Trophoblast cell (in vitro differentiated cells and primary cell): ENCODE measurements at regions not wholly inside any gene's neighbourhood (a gene's known extent, or its start where the extent isn't known, plus 50 kb on each side); places are given as distances from the start of the nearest gene placed in this dataset.

ENCODE experiments used
- DNase-seq, 2 donors: peaks; one replicate each; pipeline ENCODE4 v3.0.0-alpha.2; 2016
- H2AFZ ChIP-seq: 2 replicates; pipeline ENCODE4 v1.6.1; 2013; ENCODE audit warnings: low read length, moderate library complexity, mild to moderate bottlenecking; ENCODE audit not compliant: insufficient read depth, poor library complexity
- H2AK5ac ChIP-seq: 2 replicates; pipeline ENCODE4 v1.6.1; 2013; ENCODE audit warnings: mild to moderate bottlenecking, low read length
- H2BK120ac ChIP-seq: 2 replicates; pipeline ENCODE4 v1.6.1; 2013; ENCODE audit warnings: low read length, mild to moderate bottlenecking, moderate library complexity; ENCODE audit not compliant: insufficient read depth, poor library complexity
- H2BK12ac ChIP-seq: 2 replicates; pipeline ENCODE4 v1.6.1; 2013; ENCODE audit warnings: mild to moderate bottlenecking, low read length, moderate library complexity
- H2BK5ac ChIP-seq: 2 replicates; pipeline ENCODE4 v1.6.1; 2013; ENCODE audit warnings: low read length, low read depth, moderate library complexity, mild to moderate bottlenecking; ENCODE audit not compliant: poor library complexity
- H3K14ac ChIP-seq: 2 replicates; pipeline ENCODE4 v1.6.1; 2013; ENCODE audit warnings: mild to moderate bottlenecking, low read length
- H3K18ac ChIP-seq: 2 replicates; pipeline ENCODE4 v1.6.1; 2013; ENCODE audit warnings: mild to moderate bottlenecking, low read length
- H3K23ac ChIP-seq: 2 replicates; pipeline ENCODE4 v1.6.1; 2013; ENCODE audit warnings: low read length
- H3K27ac ChIP-seq: 2 replicates; pipeline ENCODE4 v1.5.1; 2013; ENCODE audit warnings: low read depth, mild to moderate bottlenecking, inconsistent platforms, low read length, moderate library complexity
- H3K27me3 ChIP-seq: 2 replicates; pipeline ENCODE4 v1.6.1; 2013; ENCODE audit warnings: inconsistent platforms, mild to moderate bottlenecking, low read length, moderate library complexity; ENCODE audit not compliant: insufficient read depth
- H3K36me3 ChIP-seq, 2 experiments: 1 replicate in 1 of 2; 2 replicates in 1 of 2; pipeline ENCODE4 v1.6.1; 2013; ENCODE audit warnings: low read length in 2 of 2, mild to moderate bottlenecking in 2 of 2, moderate library complexity in 1 of 2; ENCODE audit not compliant: insufficient read depth in 2 of 2, control insufficient read depth in 1 of 2
- H3K4ac ChIP-seq: 2 replicates; pipeline ENCODE4 v1.6.1; 2013; ENCODE audit warnings: low read depth, mild to moderate bottlenecking, low read length, moderate library complexity
- H3K4me1 ChIP-seq, 2 experiments: 1 replicate in 1 of 2; 2 replicates in 1 of 2; pipeline ENCODE4 v1.6.1; 2013; ENCODE audit warnings: low read length in 2 of 2, mild to moderate bottlenecking in 2 of 2, moderate library complexity in 1 of 2; ENCODE audit not compliant: insufficient read depth in 2 of 2, control insufficient read depth in 1 of 2
- H3K4me2 ChIP-seq: 2 replicates; pipeline ENCODE4 v1.6.1; 2013; ENCODE audit warnings: inconsistent platforms, mild to moderate bottlenecking, low read length, moderate library complexity
- H3K4me3 ChIP-seq: 2 replicates; pipeline ENCODE4 v1.5.1; 2013; ENCODE audit warnings: mild to moderate bottlenecking, low read depth, low read length, inconsistent platforms
- H3K79me1 ChIP-seq: one replicate; pipeline ENCODE4 v1.6.1; 2013; ENCODE audit warnings: low read length
- H3K79me2 ChIP-seq: 2 replicates; pipeline ENCODE4 v1.6.1; 2013; ENCODE audit warnings: low read length, mild to moderate bottlenecking; ENCODE audit not compliant: control insufficient read depth, insufficient read depth, poor library complexity
- H3K9ac ChIP-seq: 2 replicates; pipeline ENCODE4 v1.6.1; 2013; ENCODE audit warnings: mild to moderate bottlenecking, low read length
- H3K9me3 ChIP-seq: 2 replicates; pipeline ENCODE4 v1.6.1; 2013; ENCODE audit warnings: low read depth, mild to moderate bottlenecking, control low read depth, inconsistent platforms, low read length; ENCODE audit not compliant: insufficient read depth
- H4K12ac ChIP-seq: 2 replicates; pipeline ENCODE4 v1.6.1; 2013; ENCODE audit warnings: low read depth, mild to moderate bottlenecking, low read length, moderate library complexity
- H4K8ac ChIP-seq: 2 replicates; pipeline ENCODE4 v1.6.1; 2013; ENCODE audit warnings: low read depth, mild to moderate bottlenecking, low read length, moderate library complexity
- H4K91ac ChIP-seq: one replicate; pipeline ENCODE4 v1.6.1; 2013; ENCODE audit warnings: low read depth, mild to moderate bottlenecking, low read length, moderate library complexity
- WGBS: extraction: QIAGEN DNeasy Blood & Tissue Kit; methylation state at CpG from one replicate; pipeline ENCODE4 v1.1.7; 2013; ENCODE audit warnings: missing lambda C conversion rate; ENCODE audit not compliant: insufficient read length, insufficient coverage; ENCODE audit errors: extremely low coverage; 5-methylcytosine and 5-hydroxymethylcytosine counted together

DNA sequence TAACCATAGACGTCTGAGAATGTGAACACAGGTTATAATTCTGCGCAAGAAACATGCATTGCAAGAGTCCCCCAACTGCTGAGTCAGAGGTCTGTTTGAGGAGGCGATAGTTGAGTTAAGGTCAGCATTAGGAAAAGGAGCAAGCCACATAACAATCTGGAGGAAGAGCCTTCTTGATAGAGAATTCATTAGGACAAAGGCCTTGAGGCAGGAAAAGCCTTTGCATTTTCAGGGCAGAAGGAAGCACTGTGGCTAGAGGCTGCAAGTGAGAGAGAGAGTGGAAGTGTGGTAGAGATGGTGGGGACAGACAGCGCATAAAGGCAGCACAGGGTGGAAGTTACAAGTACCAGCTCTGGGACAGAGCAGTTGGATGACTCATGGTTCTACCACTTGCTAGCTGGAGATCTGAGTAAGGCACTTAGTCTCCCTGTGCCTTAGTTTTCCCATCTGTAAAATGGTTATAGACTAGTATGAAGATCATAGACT lies 125.8 kb upstream of the LNX1 start:
- Histone ChIP-seq H3K27me3 (no peaks in the 10 kb centered on the region), H2BK12ac (no peak overlapping the region), H4K8ac (no peak overlapping the region), H3K27ac (no peak overlapping the region), H2BK5ac (no peak overlapping the region), H3K79me2 (no peaks in the 10 kb centered on the region), H4K91ac (no peak overlapping the region), H3K23ac (no peak overlapping the region), H3K36me3 (no peaks in the 10 kb centered on the region), H3K4me1 (peaks cover 2 to 3% of the 10 kb centered on the region in 2 experiments), H3K4ac (no peak overlapping the region), H3K4me2 (no peak overlapping the region), H3K79me1 (no peaks in the 10 kb centered on the region), H4K12ac (no peak overlapping the region), H2BK120ac (no peak overlapping the region), H2AFZ (no peak overlapping the region), H3K14ac (no peak overlapping the region), H3K9me3 (no peaks in the 10 kb centered on the region), H3K9ac (no peak overlapping the region), H2AK5ac (no peak overlapping the region), H3K4me3 (no peak overlapping the region), H3K18ac (no peak overlapping the region)
- DNase-seq = no peak
- no CpG with 5 or more reads among the region's 4 CpGs for WGBS

DNA sequence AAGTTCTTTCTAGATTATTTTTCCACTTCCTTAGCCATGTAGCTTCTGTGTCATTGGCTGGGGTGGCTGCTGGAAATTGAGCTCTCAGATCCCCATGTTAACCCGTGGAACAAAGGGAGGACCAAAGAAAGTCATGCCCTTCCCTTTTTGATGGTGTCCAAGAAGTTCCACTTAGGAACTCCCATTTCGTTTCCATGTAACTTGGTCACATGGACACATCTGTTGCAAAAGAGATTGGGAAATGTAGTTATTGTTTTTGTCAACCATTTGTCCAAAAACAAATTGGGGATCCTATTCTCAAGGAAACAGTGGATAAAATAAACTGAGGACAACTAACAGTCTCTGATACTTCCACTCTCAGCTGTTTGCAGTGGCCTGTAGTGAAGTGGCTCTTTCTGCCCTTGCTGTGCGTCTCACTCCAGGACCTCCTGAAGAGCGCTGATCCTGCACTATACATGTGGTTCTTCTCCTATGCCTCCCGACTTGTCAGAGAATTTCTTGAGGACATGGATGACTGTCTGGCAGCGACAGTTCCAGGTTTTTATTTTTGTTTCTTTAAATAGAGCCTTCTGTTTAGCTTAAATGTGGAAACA lies 125.3 kb upstream of the LNX1 start:
- no peak for DNase-seq
- H2AFZ ChIP-seq = no peak overlapping the region
- WGBS = no CpG with 5 or more reads among the region's 6 CpGs
- no peaks in the 10 kb centered on the region for H3K9me3 ChIP-seq
- H3K27me3 ChIP-seq = no peaks in the 10 kb centered on the region
- H4K91ac ChIP-seq = no peak overlapping the region
- H3K14ac ChIP-seq = no peak overlapping the region
- no peaks in the 10 kb centered on the region for H3K36me3 ChIP-seq
- no peak overlapping the region for H3K18ac ChIP-seq
- H4K8ac ChIP-seq = no peak overlapping the region
- H2BK12ac ChIP-seq = no peak overlapping the region
- no peak overlapping the region for H2BK5ac ChIP-seq
- no peak overlapping the region for H2BK120ac ChIP-seq
- H3K79me1 ChIP-seq = no peaks in the 10 kb centered on the region
- no peak overlapping the region for H3K23ac ChIP-seq
- no peak overlapping the region for H2AK5ac ChIP-seq
- no peak overlapping the region for H4K12ac ChIP-seq
- no peak overlapping the region for H3K9ac ChIP-seq
- H3K79me2 ChIP-seq = no peaks in the 10 kb centered on the region
- H3K4me2 ChIP-seq = no peak overlapping the region
- H3K4me3 ChIP-seq = no peak overlapping the region
- peaks cover 2 to 3% of the 10 kb centered on the region in 2 experiments for H3K4me1 ChIP-seq
- no peak overlapping the region for H3K27ac ChIP-seq
- no peak overlapping the region for H3K4ac ChIP-seq

DNA sequence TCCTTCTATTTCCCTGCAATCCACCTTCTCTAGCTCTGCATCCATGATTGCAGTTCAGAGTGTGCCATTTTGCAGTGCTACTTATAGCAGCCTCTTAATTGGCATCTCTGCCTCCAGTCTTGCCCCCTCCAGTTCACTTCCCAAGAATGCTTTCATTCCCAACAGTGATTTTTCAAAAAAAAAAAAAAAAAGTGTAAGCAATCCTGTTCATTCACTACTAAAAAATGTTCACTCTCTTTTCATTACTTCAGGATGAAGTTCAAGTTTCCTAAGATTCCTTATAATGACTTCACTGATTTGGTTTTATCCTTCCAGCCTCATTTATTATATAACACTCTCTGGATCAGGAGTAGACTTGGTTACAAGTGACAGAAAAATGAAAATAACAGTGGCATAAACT lies 124.7 kb upstream of the LNX1 start:
- no peak overlapping the region for H2BK12ac ChIP-seq
- DNase-seq = no peak
- H3K27ac ChIP-seq = no peak overlapping the region
- H3K14ac ChIP-seq = no peak overlapping the region
- H4K91ac ChIP-seq = no peak overlapping the region
- no peak overlapping the region for H2AK5ac ChIP-seq
- H2BK5ac ChIP-seq = no peak overlapping the region
- H2AFZ ChIP-seq = no peak overlapping the region
- H3K4me1 ChIP-seq = peaks cover 2 to 3% of the 10 kb centered on the region in 2 experiments
- H4K8ac ChIP-seq = no peak overlapping the region
- H3K4me3 ChIP-seq = no peak overlapping the region
- no peak overlapping the region for H2BK120ac ChIP-seq
- no peak overlapping the region for H3K4me2 ChIP-seq
- no peak overlapping the region for H3K23ac ChIP-seq
- no peak overlapping the region for H3K4ac ChIP-seq
- H3K79me2 ChIP-seq = no peaks in the 10 kb centered on the region
- no peaks in the 10 kb centered on the region for H3K36me3 ChIP-seq
- no peaks in the 10 kb centered on the region for H3K9me3 ChIP-seq
- H4K12ac ChIP-seq = no peak overlapping the region
- H3K9ac ChIP-seq = no peak overlapping the region
- H3K18ac ChIP-seq = no peak overlapping the region
- no peaks in the 10 kb centered on the region for H3K27me3 ChIP-seq
- no peaks in the 10 kb centered on the region for H3K79me1 ChIP-seq

DNA sequence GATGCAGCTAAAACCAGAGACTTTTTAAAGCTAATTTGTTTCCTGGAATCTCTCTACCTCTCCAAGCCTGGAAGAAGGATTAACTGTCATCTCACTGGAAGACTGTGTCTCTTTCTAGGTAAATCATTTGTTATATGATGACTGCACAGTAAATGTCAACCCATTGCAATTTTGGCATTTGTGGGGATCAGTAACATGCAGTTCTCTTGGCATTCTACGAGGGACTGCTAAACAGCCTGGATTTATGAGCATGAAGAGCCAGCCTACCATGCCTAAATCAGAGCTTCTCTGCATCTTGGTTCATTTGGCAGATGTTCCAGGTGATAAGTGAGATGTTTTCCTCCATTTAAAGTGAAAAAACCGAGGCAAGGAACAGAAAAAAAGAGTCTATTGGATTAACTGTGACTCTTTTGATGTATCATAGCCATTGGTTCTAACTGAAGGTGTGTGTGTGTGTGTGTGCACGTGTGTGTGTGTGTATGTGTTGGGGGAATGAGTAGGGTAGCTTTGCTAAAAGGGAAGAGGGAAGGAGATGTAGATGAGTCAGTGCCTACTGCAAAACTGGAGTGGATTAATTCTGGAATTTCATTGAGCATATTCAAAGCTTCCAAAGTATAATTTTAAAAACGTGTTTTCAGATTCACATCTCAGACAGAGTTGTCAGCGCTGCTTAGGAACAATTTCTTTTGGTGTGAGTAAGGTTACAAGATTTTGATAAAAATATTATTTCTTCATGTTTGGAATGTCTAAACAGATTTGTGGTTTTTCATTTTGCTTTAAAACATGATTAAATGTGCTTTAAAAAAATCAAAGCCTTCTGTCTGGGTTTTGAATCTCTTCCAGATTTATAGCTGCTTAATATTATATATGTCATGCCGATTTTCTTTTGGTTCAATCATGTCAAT lies 123.2 kb upstream of the LNX1 start:
- DNase-seq = no peak
- Histone ChIP-seq H2AK5ac (no peak overlapping the region), H2BK5ac (no peak overlapping the region), H2BK12ac (no peak overlapping the region), H3K9ac (no peak overlapping the region), H4K8ac (no peak overlapping the region), H3K79me1 (no peaks in the 10 kb centered on the region), H3K36me3 (no peaks in the 10 kb centered on the region), H3K4ac (no peak overlapping the region), H3K27me3 (no peaks in the 10 kb centered on the region), H3K4me3 (no peak overlapping the region), H3K14ac (no peak overlapping the region), H3K27ac (no peak overlapping the region), H3K23ac (no peak overlapping the region), H3K18ac (no peak overlapping the region), H2BK120ac (no peak overlapping the region), H4K12ac (no peak overlapping the region), H3K4me1 (peaks cover 2 to 3% of the 10 kb centered on the region in 2 experiments), H3K9me3 (no peaks in the 10 kb centered on the region), H3K4me2 (no peak overlapping the region), H2AFZ (no peak overlapping the region), H3K79me2 (no peaks in the 10 kb centered on the region), H4K91ac (no peak overlapping the region)
- WGBS = no CpG with 5 or more reads among the region's 6 CpGs
